Vagina (tissue), 2 donors: ENCODE measurements at regions not wholly inside any gene's neighbourhood (a gene's known extent, or its start where the extent isn't known, plus 50 kb on each side); places are given as distances from the start of the nearest gene placed in this dataset. TPM values are rescaled to one million over a fixed set of nuclear protein-coding genes. Genes with fewer than 3 reads are reported as not detected.

Experiments
- DNase-seq, 2 donors: peaks; one replicate each; pipeline ENCODE4 v3.0.0-alpha.2; 2017; ENCODE audit errors: extremely low spot score in 2 of 2
- H3K27ac ChIP-seq: fragments of 200-600 bp; sonication (generic); one replicate; pipeline ENCODE4 v1.5.1; 2019
- H3K27me3 ChIP-seq: fragments of 200-600 bp; sonication (generic); one replicate; pipeline ENCODE4 v1.5.1; 2019
- H3K36me3 ChIP-seq, 2 donors: fragments of 200-600 bp; sonication (generic); one replicate each; pipeline ENCODE4 v1.5.1; 2017 to 2019
- H3K4me1 ChIP-seq: fragments of 200-600 bp; sonication (generic); one replicate; pipeline ENCODE4 v1.5.1; 2019
- H3K4me3 ChIP-seq, 2 donors: fragments of 200-600 bp; sonication (generic); 1 replicate in 1 of 2; 2 replicates in 1 of 2; pipeline ENCODE4 v1.5.1; 2016 to 2019
- H3K9me3 ChIP-seq: fragments of 200-600 bp; sonication (generic); one replicate; pipeline ENCODE4 v1.5.1; 2019
- POLR2A ChIP-seq, 2 donors: fragments of 450-650 bp; IDR thresholded peaks; one replicate each; pipeline ENCODE4 v1.6.1; 2017; ENCODE audit warnings: antibody characterized with exemption in 2 of 2, mild to moderate bottlenecking in 2 of 2, moderate library complexity in 2 of 2
- POLR2AphosphoS5 ChIP-seq, 2 donors: sonication (generic); formaldehyde crosslinking; IDR thresholded peaks; one replicate each; pipeline ENCODE4 v1.9.0; 2017; ENCODE audit warnings: antibody characterized with exemption in 2 of 2, mild to moderate bottlenecking in 2 of 2, low read depth in 1 of 2; ENCODE audit not compliant: insufficient read depth in 1 of 2
- intact Hi-C: fragments of 100-400 bp; cut with DNase I; formaldehyde crosslinking; loops from one replicate; pipeline ENCODE4 v1.15.1; 2023
- small RNA-seq: library from RNA; depleted of rRNA; stranded (forward); fragments of <200 nt; gene quantifications from one replicate; pipeline ENCODE3, GENCODE V24; 2016
- TF ChIP-seq, protein P1 (sequence below), 3 experiments: fragments of 450-650 bp in 2 of 3; fragments of 200-600 bp in 1 of 3; sonication (generic) in 1 of 3; IDR thresholded peaks; one replicate each; pipeline ENCODE4 v1.5.1; 2017 to 2019; ENCODE audit warnings: antibody characterized with exemption in 3 of 3, mild to moderate bottlenecking in 2 of 3, moderate library complexity in 2 of 3

DNA sequence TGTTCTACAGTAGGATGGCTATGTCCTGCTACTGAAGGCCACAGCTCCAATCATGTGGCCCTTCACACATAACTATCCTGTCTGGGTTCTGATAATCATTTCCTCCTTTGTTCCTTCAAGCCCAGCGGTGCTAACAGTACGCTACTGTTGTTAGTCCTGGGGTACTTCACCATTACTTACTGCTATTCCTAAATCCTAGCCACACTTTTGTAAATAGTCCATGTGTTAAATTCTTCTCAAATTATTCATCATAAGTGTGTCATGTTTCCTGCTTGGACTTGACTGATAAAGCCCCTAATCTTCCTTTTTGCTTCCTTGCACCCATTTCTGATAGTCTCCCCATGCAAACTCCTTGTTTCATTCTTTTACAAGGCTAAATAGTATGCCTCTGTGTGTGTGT is 332.6 kb downstream of the FGF13 start:
- TF ChIP-seq POLR2AphosphoS5 (IDR thresholded peaks at IDR 0.05; ENCODE audit: insufficient read depth in 1 of 2, low read depth in 1 of 2) (no peak), POLR2A (IDR thresholded peaks at IDR 0.05) (no peak)
- TF ChIP-seq, protein P1, sequence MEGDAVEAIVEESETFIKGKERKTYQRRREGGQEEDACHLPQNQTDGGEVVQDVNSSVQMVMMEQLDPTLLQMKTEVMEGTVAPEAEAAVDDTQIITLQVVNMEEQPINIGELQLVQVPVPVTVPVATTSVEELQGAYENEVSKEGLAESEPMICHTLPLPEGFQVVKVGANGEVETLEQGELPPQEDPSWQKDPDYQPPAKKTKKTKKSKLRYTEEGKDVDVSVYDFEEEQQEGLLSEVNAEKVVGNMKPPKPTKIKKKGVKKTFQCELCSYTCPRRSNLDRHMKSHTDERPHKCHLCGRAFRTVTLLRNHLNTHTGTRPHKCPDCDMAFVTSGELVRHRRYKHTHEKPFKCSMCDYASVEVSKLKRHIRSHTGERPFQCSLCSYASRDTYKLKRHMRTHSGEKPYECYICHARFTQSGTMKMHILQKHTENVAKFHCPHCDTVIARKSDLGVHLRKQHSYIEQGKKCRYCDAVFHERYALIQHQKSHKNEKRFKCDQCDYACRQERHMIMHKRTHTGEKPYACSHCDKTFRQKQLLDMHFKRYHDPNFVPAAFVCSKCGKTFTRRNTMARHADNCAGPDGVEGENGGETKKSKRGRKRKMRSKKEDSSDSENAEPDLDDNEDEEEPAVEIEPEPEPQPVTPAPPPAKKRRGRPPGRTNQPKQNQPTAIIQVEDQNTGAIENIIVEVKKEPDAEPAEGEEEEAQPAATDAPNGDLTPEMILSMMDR (IDR thresholded peaks at IDR 0.05): no peak
- Histone ChIP-seq H3K4me1 (no peaks in the 10 kb centered on the region), H3K36me3 (no peaks in the 10 kb centered on the region), H3K9me3 (no peaks in the 10 kb centered on the region), H3K4me3 (no peak overlapping the region), H3K27me3 (no peaks in the 10 kb centered on the region), H3K27ac (no peak overlapping the region)
- DNase-seq: no peak
- intact Hi-C loops: no loop called here

DNA sequence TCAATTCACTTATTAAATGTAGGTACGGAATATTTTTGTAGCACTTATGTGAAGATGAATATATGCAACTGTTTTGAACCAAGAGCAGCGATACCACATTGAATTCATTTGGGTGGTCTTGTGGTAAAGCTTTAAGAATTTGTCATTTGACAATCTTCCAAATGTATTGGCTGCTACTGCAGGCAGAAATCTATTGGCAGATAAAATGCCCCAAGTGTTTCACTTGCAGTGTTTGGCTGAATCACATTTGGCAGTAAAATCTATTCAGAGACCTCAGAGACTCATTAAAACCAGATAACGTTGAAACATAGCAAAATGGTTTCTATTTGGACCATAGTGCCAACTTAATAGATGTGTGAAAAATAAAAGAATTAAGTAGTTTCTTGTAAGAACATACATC is 303.4 kb downstream of the FGF13 start:
- Histone ChIP-seq H3K27me3 (no peaks in the 10 kb centered on the region), H3K4me1 (no peaks in the 10 kb centered on the region), H3K9me3 (no peaks in the 10 kb centered on the region), H3K36me3 (no peaks in the 10 kb centered on the region), H3K4me3 (no peak overlapping the region), H3K27ac (no peak overlapping the region)
- DNase-seq: no peak
- intact Hi-C loops: loop anchor here (5.0 kb wide), 1 partner anchor 1524 kb away; the partner anchor contains the start of gene ATP11C
- TF ChIP-seq, protein P1 (IDR thresholded peaks at IDR 0.05): no peak
- no peak for TF ChIP-seq POLR2A (IDR thresholded peaks at IDR 0.05)
- TF ChIP-seq POLR2AphosphoS5 (IDR thresholded peaks at IDR 0.05; ENCODE audit: insufficient read depth in 1 of 2, low read depth in 1 of 2): no peak

DNA sequence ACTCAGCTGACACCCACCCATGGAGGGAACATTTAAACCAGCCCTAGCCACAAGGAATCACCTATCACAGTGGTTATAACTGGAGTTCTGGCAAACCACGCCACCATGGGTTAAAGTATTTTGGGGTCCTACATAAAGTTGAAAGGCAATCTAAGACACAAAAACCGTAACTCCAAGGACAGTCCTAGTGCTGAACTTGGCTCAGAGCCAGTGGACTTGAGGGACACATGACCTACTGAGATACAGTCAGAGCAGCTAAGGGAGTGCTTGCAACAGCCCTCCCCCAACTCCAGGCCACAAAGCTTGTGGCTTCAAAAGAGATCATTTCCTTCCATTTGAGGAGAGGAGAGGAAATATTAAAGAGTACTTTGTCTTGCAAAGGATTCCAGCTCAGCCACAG is 300.5 kb downstream of the FGF13 start:
- H3K27ac ChIP-seq: no peak overlapping the region
- DNase-seq: no peak
- intact Hi-C loops: no loop called here
- H3K36me3 ChIP-seq: no peaks in the 10 kb centered on the region
- TF ChIP-seq, protein P1 (IDR thresholded peaks at IDR 0.05): no peak
- TF ChIP-seq POLR2A (IDR thresholded peaks at IDR 0.05) (no peak), POLR2AphosphoS5 (IDR thresholded peaks at IDR 0.05; ENCODE audit: insufficient read depth in 1 of 2, low read depth in 1 of 2) (no peak)
- no peaks in the 10 kb centered on the region for H3K4me1 ChIP-seq
- no peak overlapping the region for H3K4me3 ChIP-seq
- no peaks in the 10 kb centered on the region for H3K27me3 ChIP-seq
- H3K9me3 ChIP-seq: no peaks in the 10 kb centered on the region

Small RNA genes lying in the stretch of these regions (small RNA-seq; reads per million reads assigned to genes)
- not detected for gene RN7SKP31
- gene RNU6-985P: not detected
